C4-2B (cell line): ENCODE measurements at regions not wholly inside any gene's neighbourhood (a gene's known extent, or its start where the extent isn't known, plus 50 kb on each side); places are given as distances from the start of the nearest gene placed in this dataset.
"Not testable (repeated sequence)": the region's sequence is repeated elsewhere in the genome, so short reads cannot be mapped to it uniquely, and the experiment has no call there.

Source experiments
- H3K27ac ChIP-seq: fragments of 450-650 bp; 2 replicates; pipeline ENCODE4 v1.5.1; 2017
- ZFX ChIP-seq: fragments of 450-650 bp; IDR thresholded peaks from 2 replicates; pipeline ENCODE4 v1.6.1; 2017
- TF ChIP-seq, protein P1 (sequence below): fragments of 450-650 bp; conservative IDR thresholded peaks from 2 replicates; pipeline ENCODE4 v1.5.1; 2017; ENCODE audit warnings: mild to moderate bottlenecking

DNA sequence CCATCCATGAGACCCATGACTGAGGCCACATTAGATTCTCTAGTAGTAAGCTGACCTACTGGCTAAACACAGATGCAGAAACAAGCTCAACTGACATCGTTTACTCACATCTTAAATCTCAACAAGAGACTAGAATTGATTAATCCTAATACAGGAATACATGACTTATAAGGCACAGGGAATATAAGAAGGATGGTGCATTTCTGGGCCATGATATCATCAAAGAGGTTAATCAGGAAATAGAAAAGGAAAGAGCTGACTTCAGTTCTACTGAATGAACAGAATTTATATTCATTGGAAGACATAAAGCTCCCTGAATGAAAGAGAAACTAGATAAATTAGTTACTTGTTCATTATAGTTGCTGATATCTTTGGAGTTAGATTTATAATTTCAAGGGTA is 1406.5 kb downstream of the STIM2 start:
- TF ChIP-seq, protein P1, sequence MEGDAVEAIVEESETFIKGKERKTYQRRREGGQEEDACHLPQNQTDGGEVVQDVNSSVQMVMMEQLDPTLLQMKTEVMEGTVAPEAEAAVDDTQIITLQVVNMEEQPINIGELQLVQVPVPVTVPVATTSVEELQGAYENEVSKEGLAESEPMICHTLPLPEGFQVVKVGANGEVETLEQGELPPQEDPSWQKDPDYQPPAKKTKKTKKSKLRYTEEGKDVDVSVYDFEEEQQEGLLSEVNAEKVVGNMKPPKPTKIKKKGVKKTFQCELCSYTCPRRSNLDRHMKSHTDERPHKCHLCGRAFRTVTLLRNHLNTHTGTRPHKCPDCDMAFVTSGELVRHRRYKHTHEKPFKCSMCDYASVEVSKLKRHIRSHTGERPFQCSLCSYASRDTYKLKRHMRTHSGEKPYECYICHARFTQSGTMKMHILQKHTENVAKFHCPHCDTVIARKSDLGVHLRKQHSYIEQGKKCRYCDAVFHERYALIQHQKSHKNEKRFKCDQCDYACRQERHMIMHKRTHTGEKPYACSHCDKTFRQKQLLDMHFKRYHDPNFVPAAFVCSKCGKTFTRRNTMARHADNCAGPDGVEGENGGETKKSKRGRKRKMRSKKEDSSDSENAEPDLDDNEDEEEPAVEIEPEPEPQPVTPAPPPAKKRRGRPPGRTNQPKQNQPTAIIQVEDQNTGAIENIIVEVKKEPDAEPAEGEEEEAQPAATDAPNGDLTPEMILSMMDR: no peak

DNA sequence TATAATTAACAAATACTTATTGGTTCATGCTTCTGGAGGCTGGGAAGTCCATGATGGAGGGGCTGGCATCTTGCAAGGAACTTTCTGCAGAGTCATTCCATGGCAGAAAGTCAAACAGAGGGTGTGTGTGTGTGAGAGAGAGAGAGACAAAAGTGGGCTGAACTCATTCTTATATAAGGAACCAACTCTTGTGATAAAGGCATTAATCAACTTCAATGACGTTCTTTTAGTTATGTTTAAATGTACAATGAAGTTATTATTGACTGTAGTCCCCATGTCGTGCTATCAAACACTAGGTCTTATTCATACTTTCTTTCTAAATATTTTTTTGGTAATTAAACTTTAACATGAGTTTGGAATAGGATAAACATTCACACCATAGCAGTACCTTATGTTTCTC is 1408.8 kb downstream of the STIM2 start:
- TF ChIP-seq, protein P1: no peak
- TF ChIP-seq ZFX: no peak
- H3K27ac ChIP-seq: no peak overlapping the region

More for the DNA sequence above, 1406.5 kb downstream of the STIM2 start:
- H3K27ac ChIP-seq: no peak overlapping the region

DNA sequence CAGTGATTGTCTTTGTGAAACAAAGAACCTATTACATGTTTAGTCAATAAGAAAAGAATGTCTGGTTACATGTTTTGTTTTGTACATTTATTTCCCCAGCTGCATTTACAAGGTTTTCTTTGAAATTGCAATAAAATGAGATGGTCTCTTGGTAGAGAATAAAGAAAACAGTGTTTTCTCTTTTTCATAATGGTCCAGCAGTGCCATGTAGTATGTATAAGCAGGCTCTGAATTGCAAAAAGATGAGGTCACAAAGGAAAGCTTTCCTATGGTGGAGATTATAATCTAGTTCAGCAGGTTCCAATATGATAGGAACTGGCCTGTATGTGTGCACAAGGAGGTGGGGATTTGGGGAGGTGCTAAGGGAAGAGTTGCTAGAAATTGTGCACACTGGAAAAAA is 1417.3 kb downstream of the STIM2 start:
- H3K27ac ChIP-seq: no peak overlapping the region
- TF ChIP-seq, protein P1: no peak
- no peak for TF ChIP-seq ZFX

DNA sequence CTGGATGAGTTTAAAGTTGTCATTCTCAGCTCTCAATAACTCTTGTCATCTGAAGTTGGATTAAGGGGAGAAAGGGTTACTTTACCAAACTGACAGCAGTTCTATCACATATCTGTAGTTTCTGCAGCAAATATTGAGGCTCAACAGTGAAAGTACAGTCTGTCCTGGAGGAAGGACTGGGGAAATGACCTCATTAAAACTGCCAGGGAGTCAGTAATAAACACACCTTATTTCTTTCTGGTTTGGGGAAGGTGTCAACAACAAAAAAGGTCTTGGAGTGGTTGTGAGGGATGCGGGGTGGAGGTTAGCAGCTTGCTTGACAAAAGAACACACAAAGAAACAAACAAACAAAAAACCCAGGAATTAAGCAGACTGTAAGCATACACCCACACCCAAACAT is 1418.0 kb downstream of the STIM2 start:
- TF ChIP-seq ZFX: no peak
- TF ChIP-seq, protein P1: no peak
- H3K27ac ChIP-seq: no peak overlapping the region

DNA sequence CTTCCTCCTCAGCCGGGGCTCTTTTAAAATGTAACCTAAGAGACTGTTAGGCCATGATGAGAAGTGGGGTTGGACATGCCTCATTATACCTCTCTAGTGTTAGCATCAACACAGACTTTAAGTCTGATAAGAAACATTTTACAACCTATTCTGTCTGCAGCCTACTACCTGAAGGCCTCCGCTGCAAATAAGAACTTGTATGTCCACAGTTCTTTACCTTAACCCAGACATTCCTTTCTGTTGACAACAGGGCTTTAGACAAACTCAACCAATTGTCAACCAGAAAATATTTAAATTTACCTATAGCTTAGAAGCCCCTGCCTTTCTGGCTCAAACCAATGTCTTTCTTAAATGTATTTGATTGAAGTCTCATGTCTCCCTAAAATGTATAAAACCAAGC is 1418.6 kb downstream of the STIM2 start:
- H3K27ac ChIP-seq: no peak overlapping the region
- TF ChIP-seq, protein P1: no peak
- no peak for TF ChIP-seq ZFX

DNA sequence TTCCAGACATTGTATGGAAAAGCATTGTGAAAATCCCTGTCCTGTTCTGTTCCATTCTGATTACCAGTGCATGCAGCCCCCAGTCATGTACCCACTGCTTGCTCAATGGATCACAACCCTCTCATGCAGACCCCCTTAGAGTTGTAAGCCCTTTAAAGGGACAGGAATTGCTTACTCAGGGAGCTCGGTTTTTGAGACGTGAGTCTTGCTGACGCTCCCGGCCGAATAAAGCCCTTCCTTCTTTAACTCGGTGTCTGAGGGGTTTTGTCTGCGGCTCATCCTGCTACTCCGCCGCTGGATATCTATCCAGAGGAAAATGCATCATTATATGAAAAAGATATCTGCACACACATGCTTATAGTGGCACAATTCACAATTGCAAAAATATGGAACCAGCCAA is 1425.6 kb downstream of the STIM2 start:
- H3K27ac ChIP-seq: not testable (repeated sequence)

DNA sequence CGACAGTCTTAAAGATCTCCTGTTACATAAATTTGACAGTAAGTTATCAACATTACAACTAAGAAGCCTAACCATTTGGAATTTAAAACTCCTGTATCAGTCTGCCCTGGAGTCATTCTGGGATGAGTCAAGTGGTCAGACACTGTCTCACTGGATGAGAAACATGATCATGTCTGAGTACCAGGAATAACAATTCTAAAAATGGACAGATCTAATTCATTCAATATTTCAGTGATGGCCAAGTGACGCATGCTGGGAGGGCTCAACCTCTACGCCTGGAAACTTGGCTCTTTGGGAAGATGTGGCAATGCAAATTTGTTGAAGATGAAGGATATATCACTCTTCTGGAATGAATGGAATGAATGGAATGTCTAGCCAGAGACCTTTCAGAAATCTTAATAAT is 1427.2 kb downstream of the STIM2 start:
- no peak overlapping the region for H3K27ac ChIP-seq
- no peak for TF ChIP-seq ZFX
- TF ChIP-seq, protein P1: no peak

DNA sequence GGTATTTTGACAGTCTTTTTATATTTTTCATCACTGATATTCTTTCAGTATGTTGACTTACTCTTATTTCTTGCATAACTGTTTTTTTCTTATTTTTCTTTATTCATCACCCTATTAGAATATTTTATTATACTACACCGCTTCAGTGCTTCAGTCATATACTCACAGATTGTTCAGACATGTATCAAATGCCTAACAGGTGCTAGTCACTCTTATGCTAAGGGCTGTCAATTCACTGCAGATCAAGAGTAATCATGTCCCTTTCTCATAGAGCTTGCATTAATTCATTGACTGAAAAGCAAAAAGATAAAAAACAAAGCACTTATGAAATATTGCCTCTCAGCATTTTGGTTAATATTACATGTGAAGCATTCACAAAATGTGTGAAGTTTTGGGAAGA is 1435.6 kb downstream of the STIM2 start:
- TF ChIP-seq, protein P1: no peak
- no peak for TF ChIP-seq ZFX
- no peak overlapping the region for H3K27ac ChIP-seq
